ENCODE measurements at regions not wholly inside any gene's neighbourhood (a gene's known extent, or its start where the extent isn't known, plus 50 kb on each side); places are given as distances from the start of the nearest gene placed in this dataset.

DNA sequence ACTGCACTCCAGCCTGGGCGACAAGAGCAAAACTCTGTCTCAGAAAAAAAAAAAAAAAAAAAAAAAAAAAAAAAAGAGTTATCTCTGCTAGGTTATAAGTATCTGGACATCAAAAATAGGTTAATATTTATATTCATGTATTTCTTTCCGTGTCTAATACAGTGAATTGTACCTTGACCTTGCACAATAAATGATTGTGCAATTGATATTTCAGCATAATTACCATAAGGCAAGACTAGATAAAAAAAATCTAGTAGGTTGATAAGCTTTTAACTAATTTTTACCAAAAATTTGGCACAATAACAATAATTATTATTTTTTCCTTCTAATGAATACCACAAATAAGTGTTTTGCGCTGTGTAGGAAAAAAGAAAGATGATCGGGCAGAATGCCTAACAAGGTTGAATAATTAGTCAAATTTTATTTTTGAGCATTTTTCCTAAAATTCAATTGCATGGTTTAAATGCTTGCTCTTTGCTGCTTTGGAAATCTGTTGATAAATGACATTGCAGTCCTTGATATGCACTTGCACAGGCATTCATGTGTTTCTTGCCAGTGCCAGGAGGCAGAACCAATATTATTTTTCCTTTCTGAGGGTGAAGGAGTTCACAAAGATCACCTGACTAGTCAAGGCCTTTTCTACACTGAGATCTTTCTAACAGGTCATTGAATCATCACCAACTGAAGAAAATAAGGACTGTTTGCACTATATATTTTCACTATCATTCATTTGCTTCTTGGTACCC, 127.5 kb downstream of the ARRDC3 start:
- H3K4me3 ChIP-seq = no peak overlapping the region
- H3K4me1 ChIP-seq = no peaks in the 10 kb centered on the region
- TF ChIP-seq, protein P1, sequence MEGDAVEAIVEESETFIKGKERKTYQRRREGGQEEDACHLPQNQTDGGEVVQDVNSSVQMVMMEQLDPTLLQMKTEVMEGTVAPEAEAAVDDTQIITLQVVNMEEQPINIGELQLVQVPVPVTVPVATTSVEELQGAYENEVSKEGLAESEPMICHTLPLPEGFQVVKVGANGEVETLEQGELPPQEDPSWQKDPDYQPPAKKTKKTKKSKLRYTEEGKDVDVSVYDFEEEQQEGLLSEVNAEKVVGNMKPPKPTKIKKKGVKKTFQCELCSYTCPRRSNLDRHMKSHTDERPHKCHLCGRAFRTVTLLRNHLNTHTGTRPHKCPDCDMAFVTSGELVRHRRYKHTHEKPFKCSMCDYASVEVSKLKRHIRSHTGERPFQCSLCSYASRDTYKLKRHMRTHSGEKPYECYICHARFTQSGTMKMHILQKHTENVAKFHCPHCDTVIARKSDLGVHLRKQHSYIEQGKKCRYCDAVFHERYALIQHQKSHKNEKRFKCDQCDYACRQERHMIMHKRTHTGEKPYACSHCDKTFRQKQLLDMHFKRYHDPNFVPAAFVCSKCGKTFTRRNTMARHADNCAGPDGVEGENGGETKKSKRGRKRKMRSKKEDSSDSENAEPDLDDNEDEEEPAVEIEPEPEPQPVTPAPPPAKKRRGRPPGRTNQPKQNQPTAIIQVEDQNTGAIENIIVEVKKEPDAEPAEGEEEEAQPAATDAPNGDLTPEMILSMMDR (IDR thresholded peaks at IDR 0.05) = no peak
- TF ChIP-seq POLR2AphosphoS5 (IDR thresholded peaks at IDR 0.05) = no peak
- TF ChIP-seq EP300 (IDR thresholded peaks at IDR 0.05) = no peak
- TF ChIP-seq POLR2A (IDR thresholded peaks at IDR 0.05) = no peak
- no peaks in the 10 kb centered on the region for H3K9me3 ChIP-seq
- WGBS, 2 donors = 91 to 94% methylated on average over 4 of the region's 4 CpGs
- no peak overlapping the region for H3K27ac ChIP-seq
- H3K27me3 ChIP-seq = no peaks in the 10 kb centered on the region
- intact Hi-C loops (cut with DNase I) = no loop called here
- no peak for DNase-seq
- no peaks in the 10 kb centered on the region for H3K36me3 ChIP-seq

DNA sequence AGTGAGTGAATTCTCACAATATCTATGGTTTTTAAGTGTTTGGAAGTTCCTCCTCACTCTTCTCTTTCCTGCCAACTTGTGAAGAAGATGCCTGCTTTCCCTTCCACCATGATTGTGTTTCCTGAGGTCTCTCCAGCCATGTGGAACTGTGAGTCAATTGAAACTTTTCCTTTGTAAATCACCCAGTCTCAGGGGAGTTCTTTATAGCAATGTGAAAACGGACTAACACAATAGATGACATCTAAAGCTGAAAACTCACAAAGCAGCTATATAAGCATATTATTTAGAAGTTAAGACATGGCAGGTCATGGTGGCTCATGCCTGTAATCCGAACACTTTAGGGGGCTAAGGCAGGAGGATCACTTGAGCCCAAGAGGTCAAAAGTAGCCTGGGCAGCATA, 130.2 kb downstream of the ARRDC3 start:
- DNase-seq = no peak
- no peaks in the 10 kb centered on the region for H3K4me1 ChIP-seq
- H3K27ac ChIP-seq = no peak overlapping the region
- 84 to 93% methylated on average over 2 of the region's 2 CpGs for WGBS, 2 donors
- no peaks in the 10 kb centered on the region for H3K27me3 ChIP-seq
- no peaks in the 10 kb centered on the region for H3K9me3 ChIP-seq
- H3K36me3 ChIP-seq = no peaks in the 10 kb centered on the region
- no peak for TF ChIP-seq POLR2A (IDR thresholded peaks at IDR 0.05)
- TF ChIP-seq, protein P1 (IDR thresholded peaks at IDR 0.05) = no peak
- TF ChIP-seq EP300 (IDR thresholded peaks at IDR 0.05) = no peak
- TF ChIP-seq POLR2AphosphoS5 (IDR thresholded peaks at IDR 0.05) = no peak
- intact Hi-C loops (cut with DNase I) = no loop called here
- H3K4me3 ChIP-seq = no peak overlapping the region

DNA sequence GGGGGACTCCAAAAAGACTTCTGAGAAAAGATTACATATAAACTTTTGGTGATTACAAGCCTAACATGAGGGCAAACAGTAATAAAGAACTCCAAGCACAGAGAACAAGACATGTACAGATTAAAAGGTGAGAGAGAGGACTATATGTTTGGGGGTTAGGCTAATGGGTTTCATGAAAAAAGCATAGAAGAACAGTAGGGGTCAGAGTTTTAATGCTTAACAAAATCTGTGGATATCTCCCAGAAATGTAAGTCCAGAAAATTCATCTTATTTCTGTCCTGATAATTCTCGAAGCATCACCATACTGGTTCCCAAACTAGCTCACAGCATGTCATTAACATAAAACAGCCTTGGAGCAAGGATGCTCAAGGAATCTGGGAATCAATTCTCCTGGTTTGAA, 137.2 kb downstream of the ARRDC3 start:
- 86 to 91% methylated on average over 1 of the region's 1 CpG for WGBS, 2 donors

DNA sequence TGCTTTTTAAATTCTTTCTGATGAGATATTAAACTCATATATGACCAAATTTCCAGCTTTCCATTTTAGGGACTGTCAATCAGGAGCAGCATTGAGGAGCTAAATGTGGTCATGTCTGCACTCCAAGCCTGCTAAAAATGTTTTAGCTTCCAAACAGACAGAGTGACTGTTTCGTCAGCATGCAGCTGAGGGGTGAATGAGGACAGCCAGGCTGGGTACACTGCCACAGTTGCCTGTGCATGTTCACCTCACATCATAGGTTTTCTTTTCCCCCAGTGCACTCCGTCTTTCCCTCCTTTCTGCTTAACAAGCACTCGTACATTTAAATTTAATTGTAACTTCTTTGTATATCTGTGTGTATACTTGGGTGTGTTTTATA, 138.1 kb downstream of the ARRDC3 start:
- Histone ChIP-seq H3K4me3 (no peak overlapping the region), H3K27me3 (no peaks in the 10 kb centered on the region), H3K27ac (no peak overlapping the region), H3K4me1 (no peaks in the 10 kb centered on the region), H3K36me3 (no peaks in the 10 kb centered on the region), H3K9me3 (peaks cover 0 to 9% (median under 1%) of the 10 kb centered on the region in 4 donors)
- intact Hi-C loops (cut with DNase I) = no loop called here
- DNase-seq = no peak
- WGBS, 2 donors = 51 to 62% methylated on average over 3 of the region's 3 CpGs
- TF ChIP-seq, protein P1 (IDR thresholded peaks at IDR 0.05) = no peak
- TF ChIP-seq POLR2A (IDR thresholded peaks at IDR 0.05) = no peak
- TF ChIP-seq EP300 (IDR thresholded peaks at IDR 0.05) = no peak
- no peak for TF ChIP-seq POLR2AphosphoS5 (IDR thresholded peaks at IDR 0.05)

More for the DNA sequence above, 137.2 kb downstream of the ARRDC3 start:
- no peak overlapping the region for H3K27ac ChIP-seq
- DNase-seq = no peak
- H3K36me3 ChIP-seq = no peaks in the 10 kb centered on the region
- intact Hi-C loops (cut with DNase I) = no loop called here
- H3K27me3 ChIP-seq = no peaks in the 10 kb centered on the region
- no peak overlapping the region for H3K4me3 ChIP-seq
- TF ChIP-seq POLR2AphosphoS5 (IDR thresholded peaks at IDR 0.05) = no peak
- TF ChIP-seq EP300 (IDR thresholded peaks at IDR 0.05) = no peak
- TF ChIP-seq, protein P1 (IDR thresholded peaks at IDR 0.05) = no peak
- TF ChIP-seq POLR2A (IDR thresholded peaks at IDR 0.05) = no peak
- peaks cover 0 to 9% (median under 1%) of the 10 kb centered on the region in 4 donors for H3K9me3 ChIP-seq
- H3K4me1 ChIP-seq = no peaks in the 10 kb centered on the region
